Gastroesophageal sphincter (tissue), 4 donors: ENCODE measurements at regions not wholly inside any gene's neighbourhood (a gene's known extent, or its start where the extent isn't known, plus 50 kb on each side); places are given as distances from the start of the nearest gene placed in this dataset.

ENCODE experiments used
- ATAC-seq: fragments of 150-250 bp; one replicate; pipeline ENCODE4 v1.9.1; 2016; ENCODE audit warnings: mild to moderate bottlenecking, moderate library complexity
- H3K27ac ChIP-seq, 4 donors: fragments of 200-600 bp; sonication (generic) in 3 of 4; 1 replicate in 3 of 4; 2 replicates in 1 of 4; pipeline ENCODE4 v1.5.1; 2016 to 2019
- H3K27me3 ChIP-seq: fragments of 200-600 bp; sonication (generic); one replicate; pipeline ENCODE4 v1.5.1; 2019
- H3K36me3 ChIP-seq, 2 donors: fragments of 200-600 bp; sonication (generic); one replicate each; pipeline ENCODE4 v1.5.1; 2019; ENCODE audit warnings: control low read depth in 1 of 2
- H3K4me1 ChIP-seq, 3 donors: fragments of 200-600 bp; sonication (generic); 1 replicate in 2 of 3; 2 replicates in 1 of 3; pipeline ENCODE4 v1.5.1; 2016 to 2019; ENCODE audit warnings: control low read depth in 2 of 3
- H3K4me3 ChIP-seq, 2 donors: fragments of 200-600 bp; sonication (generic); one replicate each; pipeline ENCODE4 v1.5.1; 2019; ENCODE audit warnings: mild to moderate bottlenecking in 1 of 2, moderate library complexity in 1 of 2
- H3K9me3 ChIP-seq, 3 donors: fragments of 200-600 bp; sonication (generic); one replicate each; pipeline ENCODE4 v1.5.1; 2017 to 2019; ENCODE audit warnings: control low read depth in 2 of 3
- EP300 ChIP-seq: sonication (generic); formaldehyde crosslinking; IDR thresholded peaks from one replicate; pipeline ENCODE4 v1.6.1; 2017; ENCODE audit warnings: antibody characterized with exemption, mild to moderate bottlenecking
- POLR2A ChIP-seq, 2 donors: fragments of 450-650 bp; IDR thresholded peaks; one replicate each; pipeline ENCODE4 v1.6.1; 2017; ENCODE audit warnings: antibody characterized with exemption in 2 of 2, mild to moderate bottlenecking in 2 of 2, moderate library complexity in 1 of 2
- POLR2AphosphoS5 ChIP-seq: sonication (generic); formaldehyde crosslinking; IDR thresholded peaks from one replicate; pipeline ENCODE4 v1.6.1; 2017; ENCODE audit warnings: antibody characterized with exemption
- WGBS, 2 donors: methylation state at CpG; one replicate each; pipeline ENCODE4 v1.1.5; 2018; ENCODE audit warnings: low coverage in 1 of 2; 5-methylcytosine and 5-hydroxymethylcytosine counted together
- TF ChIP-seq, protein P1 (sequence below), 4 experiments: fragments of 200-600 bp in 2 of 4; fragments of 450-650 bp in 2 of 4; sonication (generic) in 1 of 4; IDR thresholded peaks; one replicate each; pipeline ENCODE4 v1.5.1; 2017 to 2019; ENCODE audit warnings: antibody characterized with exemption in 4 of 4, mild to moderate bottlenecking in 2 of 4, moderate library complexity in 2 of 4

DNA sequence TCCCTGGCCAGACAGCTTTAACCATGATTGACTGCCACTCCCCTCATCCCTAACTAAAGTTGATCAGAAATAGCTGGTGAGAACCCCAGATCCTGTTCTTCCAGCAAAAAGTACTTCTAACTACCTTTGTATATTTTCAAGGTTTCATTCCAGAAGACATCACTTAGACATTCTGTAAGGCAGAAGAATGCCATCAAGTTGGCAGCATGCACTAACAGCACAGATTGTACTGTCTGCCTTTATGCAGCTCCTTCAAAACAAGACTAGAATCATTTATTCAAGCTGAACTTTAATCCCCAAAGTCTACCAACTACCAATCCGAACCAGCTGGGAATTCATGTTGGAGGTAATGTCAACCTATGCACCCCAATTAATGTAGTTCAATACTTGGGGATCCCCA is 167.6 kb upstream of the KLHL1 start:
- Histone ChIP-seq H3K9me3 (no peaks in the 10 kb centered on the region), H3K36me3 (no peaks in the 10 kb centered on the region), H3K4me3 (no peak overlapping the region), H3K4me1 (no peaks in the 10 kb centered on the region), H3K27ac (no peak overlapping the region), H3K27me3 (no peaks in the 10 kb centered on the region)
- 44 to 67% methylated on average over 1 of the region's 1 CpG for WGBS, 2 donors
- TF ChIP-seq POLR2A (IDR thresholded peaks at IDR 0.05) (no peak), EP300 (no peak), POLR2AphosphoS5 (no peak)
- TF ChIP-seq, protein P1, sequence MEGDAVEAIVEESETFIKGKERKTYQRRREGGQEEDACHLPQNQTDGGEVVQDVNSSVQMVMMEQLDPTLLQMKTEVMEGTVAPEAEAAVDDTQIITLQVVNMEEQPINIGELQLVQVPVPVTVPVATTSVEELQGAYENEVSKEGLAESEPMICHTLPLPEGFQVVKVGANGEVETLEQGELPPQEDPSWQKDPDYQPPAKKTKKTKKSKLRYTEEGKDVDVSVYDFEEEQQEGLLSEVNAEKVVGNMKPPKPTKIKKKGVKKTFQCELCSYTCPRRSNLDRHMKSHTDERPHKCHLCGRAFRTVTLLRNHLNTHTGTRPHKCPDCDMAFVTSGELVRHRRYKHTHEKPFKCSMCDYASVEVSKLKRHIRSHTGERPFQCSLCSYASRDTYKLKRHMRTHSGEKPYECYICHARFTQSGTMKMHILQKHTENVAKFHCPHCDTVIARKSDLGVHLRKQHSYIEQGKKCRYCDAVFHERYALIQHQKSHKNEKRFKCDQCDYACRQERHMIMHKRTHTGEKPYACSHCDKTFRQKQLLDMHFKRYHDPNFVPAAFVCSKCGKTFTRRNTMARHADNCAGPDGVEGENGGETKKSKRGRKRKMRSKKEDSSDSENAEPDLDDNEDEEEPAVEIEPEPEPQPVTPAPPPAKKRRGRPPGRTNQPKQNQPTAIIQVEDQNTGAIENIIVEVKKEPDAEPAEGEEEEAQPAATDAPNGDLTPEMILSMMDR (IDR thresholded peaks at IDR 0.05) = no peak
- ATAC-seq = no peak

- no peaks in the 10 kb centered on the region for H3K4me1 ChIP-seq
- H3K27me3 ChIP-seq = no peaks in the 10 kb centered on the region
- H3K36me3 ChIP-seq = no peaks in the 10 kb centered on the region
- no peak overlapping the region for H3K27ac ChIP-seq
- TF ChIP-seq EP300 (no peak), POLR2AphosphoS5 (no peak)
- TF ChIP-seq, protein P1 (IDR thresholded peaks at IDR 0.05) = no peak
- ATAC-seq = no peak
- no peaks in the 10 kb centered on the region for H3K9me3 ChIP-seq
- no peak overlapping the region for H3K4me3 ChIP-seq
- WGBS, 2 donors = 97% methylated on average over 6 of the region's 22 CpGs; no CpG with 5 or more reads in 1 of the 2 donors
Observed at GRCh38 chr13:70255406-70255991, 147.2 kb upstream of the KLHL1 start.

DNA sequence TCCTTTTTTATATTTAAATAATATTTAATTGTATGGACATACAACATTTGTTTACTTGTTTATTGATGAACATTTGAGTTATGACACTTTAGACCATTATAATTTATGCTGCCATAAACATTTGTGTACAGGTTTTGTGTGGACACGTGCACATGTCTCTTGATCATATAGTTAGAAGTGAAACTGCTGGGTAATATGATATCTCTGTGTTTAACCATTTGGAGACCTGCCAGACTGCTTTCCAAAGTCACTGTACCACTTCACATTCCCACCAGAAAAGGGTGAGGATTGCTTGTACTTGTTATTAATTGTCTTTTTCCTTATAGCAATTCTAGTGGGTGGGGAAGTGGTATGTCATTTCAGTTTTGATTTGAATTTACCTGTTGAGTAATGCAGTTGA is 145.6 kb upstream of the KLHL1 start:
- Histone ChIP-seq H3K9me3 (no peaks in the 10 kb centered on the region), H3K4me3 (no peak overlapping the region), H3K27me3 (no peaks in the 10 kb centered on the region), H3K36me3 (no peaks in the 10 kb centered on the region), H3K4me1 (no peaks in the 10 kb centered on the region), H3K27ac (no peak overlapping the region)
- 0 to 6% methylated on average over 1 of the region's 1 CpG for WGBS, 2 donors
- TF ChIP-seq, protein P1 (IDR thresholded peaks at IDR 0.05) = no peak
- no peak for TF ChIP-seq POLR2A (IDR thresholded peaks at IDR 0.05)
- no peak for ATAC-seq

- no peak overlapping the region for H3K4me3 ChIP-seq
- no peak overlapping the region for H3K27ac ChIP-seq
- no peaks in the 10 kb centered on the region for H3K36me3 ChIP-seq
- no peaks in the 10 kb centered on the region for H3K4me1 ChIP-seq
- TF ChIP-seq EP300 = no peak
- TF ChIP-seq, protein P1 (IDR thresholded peaks at IDR 0.05) = no peak
- TF ChIP-seq POLR2A (IDR thresholded peaks at IDR 0.05) = no peak
- no peak for TF ChIP-seq POLR2AphosphoS5
- ATAC-seq = no peak
- H3K9me3 ChIP-seq = no peaks in the 10 kb centered on the region
- 31 to 44% methylated on average over 2 of the region's 2 CpGs for WGBS, 2 donors
- H3K27me3 ChIP-seq = no peaks in the 10 kb centered on the region
Observed at GRCh38 chr13:70253411-70253810, 145.2 kb upstream of the KLHL1 start.

GRCh38 chr13:70249332-70250064 is 141.2 kb upstream of the KLHL1 start:
- H3K36me3 ChIP-seq = no peaks in the 10 kb centered on the region
- no peaks in the 10 kb centered on the region for H3K4me1 ChIP-seq
- no peak overlapping the region for H3K27ac ChIP-seq
- TF ChIP-seq EP300 (no peak), POLR2AphosphoS5 (no peak), POLR2A (IDR thresholded peaks at IDR 0.05) (no peak)
- TF ChIP-seq, protein P1 (IDR thresholded peaks at IDR 0.05) = no peak
- no peak overlapping the region for H3K4me3 ChIP-seq
- H3K27me3 ChIP-seq = no peaks in the 10 kb centered on the region
- H3K9me3 ChIP-seq = no peaks in the 10 kb centered on the region
- WGBS, 2 donors = 92% methylated on average over 6 to 8 of the region's 8 CpGs
- no peak for ATAC-seq
